Uterus (tissue), 2 donors: ENCODE measurements at regions not wholly inside any gene's neighbourhood (a gene's known extent, or its start where the extent isn't known, plus 50 kb on each side); places are given as distances from the start of the nearest gene placed in this dataset.

ENCODE experiments used
- POLR2A ChIP-seq, 2 donors: fragments of 450-650 bp; IDR thresholded peaks; one replicate each; pipeline ENCODE4 v1.6.1; 2016; ENCODE audit warnings: antibody characterized with exemption in 2 of 2, mild to moderate bottlenecking in 1 of 2, moderate library complexity in 1 of 2
- TF ChIP-seq, protein P1 (sequence below), 4 experiments: fragments of 200-600 bp in 2 of 4; fragments of 450-650 bp in 2 of 4; sonication (generic) in 2 of 4; IDR thresholded peaks; one replicate each; pipeline ENCODE4 v1.5.1; 2016 to 2019; ENCODE audit warnings: antibody characterized with exemption in 4 of 4, mild to moderate bottlenecking in 2 of 4, moderate library complexity in 1 of 4

- TF ChIP-seq, protein P1, sequence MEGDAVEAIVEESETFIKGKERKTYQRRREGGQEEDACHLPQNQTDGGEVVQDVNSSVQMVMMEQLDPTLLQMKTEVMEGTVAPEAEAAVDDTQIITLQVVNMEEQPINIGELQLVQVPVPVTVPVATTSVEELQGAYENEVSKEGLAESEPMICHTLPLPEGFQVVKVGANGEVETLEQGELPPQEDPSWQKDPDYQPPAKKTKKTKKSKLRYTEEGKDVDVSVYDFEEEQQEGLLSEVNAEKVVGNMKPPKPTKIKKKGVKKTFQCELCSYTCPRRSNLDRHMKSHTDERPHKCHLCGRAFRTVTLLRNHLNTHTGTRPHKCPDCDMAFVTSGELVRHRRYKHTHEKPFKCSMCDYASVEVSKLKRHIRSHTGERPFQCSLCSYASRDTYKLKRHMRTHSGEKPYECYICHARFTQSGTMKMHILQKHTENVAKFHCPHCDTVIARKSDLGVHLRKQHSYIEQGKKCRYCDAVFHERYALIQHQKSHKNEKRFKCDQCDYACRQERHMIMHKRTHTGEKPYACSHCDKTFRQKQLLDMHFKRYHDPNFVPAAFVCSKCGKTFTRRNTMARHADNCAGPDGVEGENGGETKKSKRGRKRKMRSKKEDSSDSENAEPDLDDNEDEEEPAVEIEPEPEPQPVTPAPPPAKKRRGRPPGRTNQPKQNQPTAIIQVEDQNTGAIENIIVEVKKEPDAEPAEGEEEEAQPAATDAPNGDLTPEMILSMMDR (IDR thresholded peaks at IDR 0.05), result no peak
- TF ChIP-seq POLR2A (IDR thresholded peaks at IDR 0.05), result no peak
Measured at GRCh38 chr7:81070956-81071355, 152.1 kb upstream of the SEMA3C start.
